ENCODE measurements at regions not wholly inside any gene's neighbourhood (a gene's known extent, or its start where the extent isn't known, plus 50 kb on each side); places are given as distances from the start of the nearest gene placed in this dataset.
"Not testable (repeated sequence)": the region's sequence is repeated elsewhere in the genome, so short reads cannot be mapped to it uniquely, and the experiment has no call there.

GRCh38 chr3:40756500-40756899, 231.7 kb downstream of the ZNF621 start:
- no peak for DNase-seq

GRCh38 chr3:40762771-40763170, 238.0 kb downstream of the ZNF621 start:
- not testable (repeated sequence) for DNase-seq

- DNase-seq: no peak
These were observed 239.0 kb downstream of the ZNF621 start for GRCh38 chr3:40763807-40764206.

GRCh38 chr3:40764747-40765146, 240.0 kb downstream of the ZNF621 start:
- DNase-seq: no peak

- DNase-seq: no peak
These were observed 241.1 kb downstream of the ZNF621 start for GRCh38 chr3:40765884-40766283.

- DNase-seq: no peak
These were observed 241.6 kb downstream of the ZNF621 start for GRCh38 chr3:40766396-40766795.

GRCh38 chr3:40768046-40768445, 243.3 kb downstream of the ZNF621 start:
- no peak for DNase-seq

- no peak for DNase-seq
These were observed 243.8 kb downstream of the ZNF621 start for GRCh38 chr3:40768536-40768935.

GRCh38 chr3:40770061-40770460, 245.3 kb downstream of the ZNF621 start:
- no peak for DNase-seq

GRCh38 chr3:40771112-40771511, 246.4 kb downstream of the ZNF621 start:
- DNase-seq: no peak

- DNase-seq: no peak
These were observed 254.3 kb downstream of the ZNF621 start for GRCh38 chr3:40779039-40779438.

- peak; percentile 83 for DNase-seq
These were observed 255.6 kb downstream of the ZNF621 start for GRCh38 chr3:40780291-40780924.

GRCh38 chr3:40780925-40781406, 256.2 kb downstream of the ZNF621 start:
- peak; percentile 78 for DNase-seq

GRCh38 chr3:40782111-40782721, 257.5 kb downstream of the ZNF621 start:
- no peak for DNase-seq

GRCh38 chr3:40790746-40791145, 266.0 kb downstream of the ZNF621 start:
- no peak for DNase-seq

- no peak for DNase-seq
These were observed 269.0 kb downstream of the ZNF621 start for GRCh38 chr3:40793730-40794129.

GRCh38 chr3:40800343-40800742, 275.6 kb downstream of the ZNF621 start:
- DNase-seq: peak; percentile 87

GRCh38 chr3:40801284-40801741, 276.6 kb downstream of the ZNF621 start:
- no peak for DNase-seq

GRCh38 chr3:40803311-40803710, 278.6 kb downstream of the ZNF621 start:
- no peak for DNase-seq

GRCh38 chr3:40805456-40805855, 280.7 kb downstream of the ZNF621 start:
- DNase-seq: no peak

- DNase-seq: no peak
These were observed 286.1 kb downstream of the ZNF621 start for GRCh38 chr3:40810813-40811212.

- no peak for DNase-seq
These were observed 292.3 kb downstream of the ZNF621 start for GRCh38 chr3:40817017-40817416.

- no peak for DNase-seq
These were observed 296.6 kb downstream of the ZNF621 start for GRCh38 chr3:40821315-40821714.

- DNase-seq: no peak
These were observed 302.5 kb downstream of the ZNF621 start for GRCh38 chr3:40827226-40827625.

Measured in islet precursor cell (in vitro differentiated cells).